ENCODE measurements at regions not wholly inside any gene's neighbourhood (a gene's known extent, or its start where the extent isn't known, plus 50 kb on each side); places are given as distances from the start of the nearest gene placed in this dataset.

DNA sequence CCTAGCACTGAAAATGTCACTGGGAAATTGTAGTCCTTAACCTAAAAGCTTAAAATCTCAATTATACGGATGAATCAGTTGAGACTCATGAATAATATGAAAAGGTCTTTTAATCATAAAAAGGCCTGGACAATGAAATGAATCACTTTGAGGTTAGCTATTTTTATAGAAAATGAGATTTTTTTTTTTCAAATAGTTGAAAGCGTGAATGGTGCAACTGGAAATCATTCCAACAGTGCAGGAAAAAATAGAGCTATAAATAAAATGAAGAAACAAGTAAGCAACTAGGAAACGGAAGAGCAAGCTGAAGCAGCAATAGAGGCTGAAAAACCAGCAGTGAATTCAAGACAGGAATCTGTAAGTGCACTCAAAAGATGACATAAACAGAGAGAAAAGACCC lies 142.9 kb downstream of the BACH1 start:
- no peak for TF ChIP-seq POLR2A (IDR thresholded peaks at IDR 0.05; ENCODE audit: low read length)
- TF ChIP-seq GATA1 (IDR thresholded peaks at IDR 0.05; ENCODE audit: low read depth, low read length), result no peak

All from erythroblast (primary cell).